OCI-LY1 (cell line): ENCODE measurements at regions not wholly inside any gene's neighbourhood (a gene's known extent, or its start where the extent isn't known, plus 50 kb on each side); places are given as distances from the start of the nearest gene placed in this dataset.

Source experiments
- EZH2 ChIP-seq: fragments of 200-600 bp; sonication (generic), shearing (Covaris generic); IDR thresholded peaks from 2 replicates; pipeline ENCODE4 v1.8.0; 2017; ENCODE audit warnings: borderline replicate concordance, mixed run types, mild to moderate bottlenecking, antibody characterized with exemption, low read length, moderate library complexity, mixed read lengths
- TF ChIP-seq, protein P1 (sequence below): fragments of 200-600 bp; sonication (generic), shearing (Covaris generic); IDR thresholded peaks from 2 replicates; pipeline ENCODE4 v1.5.1; 2017; ENCODE audit warnings: mild to moderate bottlenecking, antibody characterized with exemption, low read length, moderate library complexity, mixed read lengths

DNA sequence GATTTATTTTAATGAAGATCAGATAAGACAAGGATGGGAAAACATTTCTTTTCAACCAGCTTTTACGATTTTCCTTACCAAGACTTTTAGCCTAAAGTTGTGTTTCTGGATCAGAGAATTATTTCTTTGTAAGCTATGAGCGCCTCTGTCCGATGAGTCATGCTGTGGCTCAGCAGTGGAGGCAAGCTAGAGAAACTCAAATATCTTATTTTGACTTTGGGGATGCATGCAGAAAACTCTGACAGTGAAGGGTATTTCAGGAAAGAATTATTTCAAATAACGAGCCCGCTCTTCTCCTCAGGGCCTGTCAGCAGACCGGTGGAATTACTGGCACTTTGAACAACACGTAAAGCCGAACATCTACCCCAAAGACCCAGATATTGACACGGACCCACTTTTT is 77.9 kb upstream of the OR5AK2 start:
- TF ChIP-seq, protein P1, sequence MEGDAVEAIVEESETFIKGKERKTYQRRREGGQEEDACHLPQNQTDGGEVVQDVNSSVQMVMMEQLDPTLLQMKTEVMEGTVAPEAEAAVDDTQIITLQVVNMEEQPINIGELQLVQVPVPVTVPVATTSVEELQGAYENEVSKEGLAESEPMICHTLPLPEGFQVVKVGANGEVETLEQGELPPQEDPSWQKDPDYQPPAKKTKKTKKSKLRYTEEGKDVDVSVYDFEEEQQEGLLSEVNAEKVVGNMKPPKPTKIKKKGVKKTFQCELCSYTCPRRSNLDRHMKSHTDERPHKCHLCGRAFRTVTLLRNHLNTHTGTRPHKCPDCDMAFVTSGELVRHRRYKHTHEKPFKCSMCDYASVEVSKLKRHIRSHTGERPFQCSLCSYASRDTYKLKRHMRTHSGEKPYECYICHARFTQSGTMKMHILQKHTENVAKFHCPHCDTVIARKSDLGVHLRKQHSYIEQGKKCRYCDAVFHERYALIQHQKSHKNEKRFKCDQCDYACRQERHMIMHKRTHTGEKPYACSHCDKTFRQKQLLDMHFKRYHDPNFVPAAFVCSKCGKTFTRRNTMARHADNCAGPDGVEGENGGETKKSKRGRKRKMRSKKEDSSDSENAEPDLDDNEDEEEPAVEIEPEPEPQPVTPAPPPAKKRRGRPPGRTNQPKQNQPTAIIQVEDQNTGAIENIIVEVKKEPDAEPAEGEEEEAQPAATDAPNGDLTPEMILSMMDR, result no peak
- TF ChIP-seq EZH2, result no peak
